ENCODE measurements at regions not wholly inside any gene's neighbourhood (a gene's known extent, or its start where the extent isn't known, plus 50 kb on each side); places are given as distances from the start of the nearest gene placed in this dataset.
A peak's percentile ranks its signal among the peaks of the same experiment; 100 is the strongest.

DNA sequence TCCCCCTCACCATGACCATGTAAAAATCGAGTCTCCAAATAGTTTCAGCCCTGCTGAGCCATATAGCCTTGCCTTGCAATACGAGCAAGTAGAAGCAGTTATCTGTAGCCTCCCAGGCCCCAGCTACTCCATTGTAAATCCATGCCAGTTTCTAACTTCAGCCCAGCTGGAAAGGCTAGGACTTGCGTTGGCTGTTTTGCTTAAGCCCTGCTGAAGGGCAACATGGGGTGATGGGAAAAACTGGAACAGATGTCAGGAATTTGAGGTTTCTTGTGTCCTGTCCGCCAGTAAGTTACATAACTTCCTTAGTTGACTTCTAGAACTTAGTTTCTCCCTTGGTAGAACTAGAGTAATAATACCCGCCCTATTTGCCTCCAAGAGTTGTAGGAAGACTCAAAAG lies 216.0 kb upstream of the SERP2 start:
- H3K4me3 ChIP-seq (ENCODE audit: low read length), result no peak overlapping the region
- H3K27ac ChIP-seq (ENCODE audit: low read length), result no peak overlapping the region
- 88% methylated on average over 1 of the region's 5 CpGs for WGBS (ENCODE audit: insufficient coverage)

DNA sequence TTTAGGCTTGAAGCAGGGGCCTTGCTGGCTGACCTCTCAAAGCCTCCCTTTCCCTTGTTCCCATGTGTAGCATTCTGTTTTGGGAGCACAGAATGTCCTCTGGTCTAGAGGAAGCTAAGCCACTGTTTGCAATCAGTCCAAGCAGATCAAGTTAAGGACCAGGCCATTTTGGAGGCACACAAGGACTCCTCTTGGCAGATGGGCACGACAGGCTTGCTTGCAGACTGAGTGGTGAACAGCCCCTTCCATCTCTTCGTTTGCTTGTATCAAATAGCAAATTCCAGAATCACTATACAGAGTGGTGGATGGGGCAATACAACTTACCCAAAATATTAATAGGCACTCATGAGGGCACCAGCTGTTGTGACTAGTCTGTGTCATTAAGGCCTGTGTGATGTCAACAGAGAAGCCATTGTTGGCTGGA lies 215.5 kb upstream of the SERP2 start:
- H3K4me3 ChIP-seq (ENCODE audit: low read length), result no peak overlapping the region
- no peaks in the 10 kb centered on the region for H3K36me3 ChIP-seq (ENCODE audit: control insufficient read depth, insufficient read depth, low read length)
- no CpG with 5 or more reads among the region's 2 CpGs for WGBS (ENCODE audit: insufficient coverage)
- H3K9me3 ChIP-seq (replicated peaks; ENCODE audit: control insufficient read depth, low read depth, low read length), result no peaks in the 10 kb centered on the region
- peaks cover 52% of the 10 kb centered on the region for H3K4me1 ChIP-seq (ENCODE audit: control insufficient read depth, insufficient read depth, low read length)
- peak; percentile 43 for DNase-seq
- H3K27me3 ChIP-seq (ENCODE audit: control insufficient read depth, insufficient read depth, low read length), result no peaks in the 10 kb centered on the region
- no peak overlapping the region for H3K27ac ChIP-seq (ENCODE audit: low read length)

More for the DNA sequence above, 216.0 kb upstream of the SERP2 start:
- H3K9me3 ChIP-seq (replicated peaks; ENCODE audit: control insufficient read depth, low read depth, low read length), result no peaks in the 10 kb centered on the region
- peak; percentile 37 for DNase-seq
- no peaks in the 10 kb centered on the region for H3K36me3 ChIP-seq (ENCODE audit: control insufficient read depth, insufficient read depth, low read length)
- H3K4me1 ChIP-seq (ENCODE audit: control insufficient read depth, insufficient read depth, low read length), result peaks cover 52% of the 10 kb centered on the region
- no peaks in the 10 kb centered on the region for H3K27me3 ChIP-seq (ENCODE audit: control insufficient read depth, insufficient read depth, low read length)

DNA sequence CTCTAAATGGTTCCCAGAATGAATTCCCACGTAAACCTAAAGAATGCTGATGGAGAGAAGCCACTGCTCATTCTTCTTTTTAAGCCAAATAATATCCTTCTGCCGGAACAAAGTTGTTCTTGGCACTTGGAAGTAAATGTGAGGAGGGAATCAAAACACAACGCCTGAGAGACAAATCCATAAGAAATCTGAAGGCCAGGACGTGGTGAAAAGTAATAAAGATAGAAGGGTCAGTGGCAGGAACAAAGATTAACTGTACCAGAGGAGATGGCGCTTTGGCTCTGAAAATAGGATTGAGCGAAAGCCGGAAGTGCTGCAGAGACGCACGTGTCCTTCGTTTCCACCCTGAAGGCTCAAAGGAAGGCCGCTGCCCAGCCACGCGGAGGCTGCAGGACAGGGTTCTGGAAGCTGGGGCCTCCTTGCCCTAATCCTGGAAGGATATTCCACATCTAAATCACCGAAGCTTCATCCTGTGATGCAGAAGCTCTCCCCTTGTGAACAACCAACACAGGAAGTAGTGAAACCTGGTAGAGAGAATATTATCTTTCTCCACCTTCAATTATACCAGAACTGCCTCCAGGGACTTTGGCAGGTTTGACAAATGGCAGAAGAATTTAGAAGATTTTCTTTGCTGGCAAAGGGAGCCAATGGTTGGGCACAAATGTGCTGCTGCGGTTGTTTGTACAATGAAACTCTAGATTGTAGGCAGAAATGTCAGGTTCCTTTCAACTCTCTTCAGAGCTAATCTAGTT lies 214.6 kb upstream of the SERP2 start:
- Histone ChIP-seq H3K27ac (ENCODE audit: low read length) (peak overlapping the region; percentile 29), H3K4me1 (ENCODE audit: control insufficient read depth, insufficient read depth, low read length) (peaks cover 52% of the 10 kb centered on the region), H3K4me3 (ENCODE audit: low read length) (no peak overlapping the region), H3K36me3 (ENCODE audit: control insufficient read depth, insufficient read depth, low read length) (no peaks in the 10 kb centered on the region), H3K9me3 (replicated peaks; ENCODE audit: control insufficient read depth, low read depth, low read length) (no peaks in the 10 kb centered on the region), H3K27me3 (ENCODE audit: control insufficient read depth, insufficient read depth, low read length) (no peaks in the 10 kb centered on the region)
- WGBS (ENCODE audit: insufficient coverage), result 56% methylated on average over 12 of the region's 15 CpGs
- DNase-seq, result peak; percentile 74

DNA sequence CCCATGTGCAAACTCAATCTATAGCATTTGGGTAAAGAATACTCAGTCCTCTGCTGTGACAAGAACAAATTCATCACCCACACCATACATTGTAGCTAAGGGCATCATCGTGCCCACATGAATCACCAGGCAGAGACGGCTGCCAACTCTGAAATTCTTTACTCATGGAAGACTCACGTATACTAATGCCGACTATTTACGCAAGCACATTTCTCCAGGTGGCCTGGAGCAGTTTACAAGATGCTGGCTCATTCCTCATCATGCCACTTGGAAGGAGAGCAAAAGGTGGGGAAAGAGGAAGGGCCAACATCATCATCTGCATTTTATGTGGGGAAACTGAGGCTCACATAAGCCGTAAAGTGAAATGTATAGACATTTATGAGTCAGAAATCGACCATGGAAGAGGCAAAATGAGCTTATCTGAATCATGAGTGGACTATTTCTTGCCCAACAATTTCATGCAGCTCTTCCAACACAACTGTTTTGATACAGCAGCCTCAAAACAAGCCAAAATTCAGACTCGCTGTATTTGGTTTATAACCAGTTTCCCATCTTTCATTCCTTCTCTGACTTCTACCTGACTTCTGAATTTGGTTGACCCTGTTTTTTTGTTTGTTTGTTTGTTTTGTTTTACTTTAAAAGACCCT lies 213.9 kb upstream of the SERP2 start:
- H3K27ac ChIP-seq (ENCODE audit: low read length), result no peak overlapping the region
- H3K4me1 ChIP-seq (ENCODE audit: control insufficient read depth, insufficient read depth, low read length), result peaks cover 52% of the 10 kb centered on the region
- no peaks in the 10 kb centered on the region for H3K27me3 ChIP-seq (ENCODE audit: control insufficient read depth, insufficient read depth, low read length)
- DNase-seq, result no peak
- H3K36me3 ChIP-seq (ENCODE audit: control insufficient read depth, insufficient read depth, low read length), result no peaks in the 10 kb centered on the region
- H3K4me3 ChIP-seq (ENCODE audit: low read length), result no peak overlapping the region
- WGBS (ENCODE audit: insufficient coverage), result 100% methylated on average over 1 of the region's 8 CpGs
- no peaks in the 10 kb centered on the region for H3K9me3 ChIP-seq (replicated peaks; ENCODE audit: control insufficient read depth, low read depth, low read length)

DNA sequence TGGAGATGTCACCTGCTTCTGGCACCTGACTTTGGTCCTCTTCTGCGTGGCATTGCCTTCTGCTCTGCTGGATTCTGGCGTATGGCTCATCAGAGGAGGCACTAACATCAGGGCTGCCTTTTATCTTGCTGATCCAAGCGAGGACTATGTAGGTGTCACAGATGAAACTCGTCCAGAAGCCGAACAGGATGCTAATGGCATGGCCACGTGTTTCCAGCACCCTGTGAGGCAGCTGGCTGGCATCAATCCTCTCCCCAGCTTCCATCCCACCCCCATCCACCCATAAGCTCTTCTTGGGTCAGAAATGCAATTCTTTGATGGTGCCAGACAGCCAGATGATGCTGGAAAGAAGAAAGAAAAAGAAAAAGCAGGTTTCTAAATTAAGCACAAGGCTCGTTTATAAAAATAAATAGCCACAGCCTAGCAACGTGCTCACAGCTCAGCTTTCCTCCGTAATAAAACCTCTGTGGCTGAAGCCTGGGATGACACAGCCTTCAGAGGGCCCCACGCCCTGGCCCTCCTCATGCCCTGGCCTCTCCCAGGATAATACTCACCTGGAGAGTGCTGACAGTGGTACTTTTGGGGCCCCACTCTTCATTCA lies 212.9 kb upstream of the SERP2 start:
- Histone ChIP-seq H3K27ac (ENCODE audit: low read length) (peak overlapping the region; percentile 40), H3K36me3 (ENCODE audit: control insufficient read depth, insufficient read depth, low read length) (no peaks in the 10 kb centered on the region), H3K9me3 (replicated peaks; ENCODE audit: control insufficient read depth, low read depth, low read length) (no peaks in the 10 kb centered on the region), H3K4me3 (ENCODE audit: low read length) (no peak overlapping the region), H3K27me3 (ENCODE audit: control insufficient read depth, insufficient read depth, low read length) (no peaks in the 10 kb centered on the region), H3K4me1 (ENCODE audit: control insufficient read depth, insufficient read depth, low read length) (peaks cover 46% of the 10 kb centered on the region)
- 61% methylated on average over 4 of the region's 10 CpGs for WGBS (ENCODE audit: insufficient coverage)
- peak; percentile 71 for DNase-seq

DNA sequence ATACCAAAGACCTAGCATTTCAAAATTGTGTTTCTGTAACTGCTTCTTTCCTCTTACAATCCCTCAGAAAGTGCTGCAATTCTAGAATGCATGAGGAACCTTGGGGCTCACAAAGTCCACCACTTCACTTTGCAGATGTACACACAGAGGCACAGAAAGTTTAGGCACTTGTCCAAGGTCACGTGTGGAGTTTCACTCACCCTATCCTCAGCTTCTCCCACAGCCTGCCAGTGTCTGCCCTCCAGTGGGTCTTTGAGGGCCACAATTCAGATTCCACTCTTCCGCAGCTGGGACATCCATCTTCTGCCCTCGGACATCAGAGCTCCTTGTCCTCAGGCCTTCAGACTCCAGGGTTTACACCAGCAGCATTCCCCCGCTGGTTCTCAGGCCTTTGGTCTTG lies 210.5 kb upstream of the SERP2 start:
- Histone ChIP-seq H3K9me3 (replicated peaks; ENCODE audit: control insufficient read depth, low read depth, low read length) (no peaks in the 10 kb centered on the region), H3K4me1 (ENCODE audit: control insufficient read depth, insufficient read depth, low read length) (peaks cover 25% of the 10 kb centered on the region), H3K36me3 (ENCODE audit: control insufficient read depth, insufficient read depth, low read length) (no peaks in the 10 kb centered on the region), H3K27me3 (ENCODE audit: control insufficient read depth, insufficient read depth, low read length) (no peaks in the 10 kb centered on the region), H3K27ac (ENCODE audit: low read length) (no peak overlapping the region), H3K4me3 (ENCODE audit: low read length) (no peak overlapping the region)
- 90% methylated on average over 4 of the region's 4 CpGs for WGBS (ENCODE audit: insufficient coverage)
- no peak for DNase-seq

DNA sequence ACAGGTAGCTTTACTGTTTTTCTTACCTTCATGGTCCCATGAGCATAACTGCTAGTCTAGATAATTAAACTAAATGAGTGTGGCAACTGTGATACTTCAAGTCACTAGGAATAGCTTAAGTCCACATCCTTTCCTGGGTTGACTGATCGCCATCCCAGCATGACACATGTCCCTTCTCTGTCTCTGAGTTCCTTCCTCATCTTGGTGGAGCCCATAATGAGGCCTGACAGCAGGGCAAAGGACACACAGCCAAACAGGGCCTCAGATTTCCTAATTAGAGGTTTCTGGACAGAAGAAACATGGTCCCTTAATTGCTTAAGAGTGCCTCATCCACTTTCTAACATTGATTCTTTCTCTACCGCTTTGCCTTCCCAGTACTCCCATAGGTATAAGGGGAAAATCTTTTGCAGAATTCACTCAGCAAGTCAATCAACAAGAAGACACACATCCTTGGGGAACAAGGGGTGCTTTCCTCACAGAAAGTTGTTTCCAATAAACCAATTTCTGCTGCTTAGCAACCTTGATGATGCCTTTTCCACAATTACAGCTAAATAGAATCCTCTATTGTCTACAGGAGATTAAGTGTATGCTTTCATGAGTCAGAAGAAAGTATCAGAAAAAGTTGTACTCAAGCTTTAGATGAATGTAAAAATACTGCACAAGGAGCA lies 208.3 kb upstream of the SERP2 start:
- H3K27me3 ChIP-seq (ENCODE audit: control insufficient read depth, insufficient read depth, low read length), result no peaks in the 10 kb centered on the region
- DNase-seq, result no peak
- WGBS (ENCODE audit: insufficient coverage), result no CpG with 5 or more reads among the region's 2 CpGs

DNA sequence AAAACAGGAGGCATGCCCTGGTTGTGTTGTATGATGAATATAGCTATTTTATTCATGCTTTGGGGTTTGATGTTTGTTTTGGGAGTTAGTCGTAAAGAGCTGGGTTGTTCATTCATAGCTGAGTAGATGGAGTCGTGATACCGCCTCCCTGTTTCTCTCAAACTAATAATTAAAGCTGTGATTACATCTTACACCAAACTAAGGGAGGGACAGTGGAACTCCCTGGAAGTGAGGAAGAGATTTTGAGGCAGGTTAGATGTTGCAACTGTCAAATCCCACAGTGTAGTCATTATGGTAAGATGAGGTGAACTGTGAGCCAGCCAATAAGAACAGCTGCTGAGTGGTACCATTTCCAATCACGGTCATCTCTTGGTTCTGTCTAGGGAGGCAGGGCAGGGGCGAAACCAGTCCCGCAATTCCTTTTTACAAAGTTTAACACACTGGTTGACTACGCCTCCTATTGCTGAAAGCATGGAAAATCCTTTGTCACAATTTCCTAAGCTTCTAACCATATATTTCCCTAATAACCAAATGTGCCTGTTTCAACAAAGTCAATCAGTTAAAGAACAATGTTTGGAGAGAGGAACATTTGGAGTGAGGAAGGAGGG lies 207.6 kb upstream of the SERP2 start:
- 60% methylated on average over 1 of the region's 7 CpGs for WGBS (ENCODE audit: insufficient coverage)
- Histone ChIP-seq H3K4me1 (ENCODE audit: control insufficient read depth, insufficient read depth, low read length) (peaks cover 5% of the 10 kb centered on the region), H3K9me3 (replicated peaks; ENCODE audit: control insufficient read depth, low read depth, low read length) (no peaks in the 10 kb centered on the region), H3K27me3 (ENCODE audit: control insufficient read depth, insufficient read depth, low read length) (no peaks in the 10 kb centered on the region), H3K36me3 (ENCODE audit: control insufficient read depth, insufficient read depth, low read length) (no peaks in the 10 kb centered on the region), H3K4me3 (ENCODE audit: low read length) (no peak overlapping the region), H3K27ac (ENCODE audit: low read length) (no peak overlapping the region)
- DNase-seq, result no peak

More for the DNA sequence above, 208.3 kb upstream of the SERP2 start:
- Histone ChIP-seq H3K4me3 (ENCODE audit: low read length) (no peak overlapping the region), H3K9me3 (replicated peaks; ENCODE audit: control insufficient read depth, low read depth, low read length) (no peaks in the 10 kb centered on the region), H3K4me1 (ENCODE audit: control insufficient read depth, insufficient read depth, low read length) (peaks cover 12% of the 10 kb centered on the region), H3K27ac (ENCODE audit: low read length) (no peak overlapping the region), H3K36me3 (ENCODE audit: control insufficient read depth, insufficient read depth, low read length) (no peaks in the 10 kb centered on the region)

DNA sequence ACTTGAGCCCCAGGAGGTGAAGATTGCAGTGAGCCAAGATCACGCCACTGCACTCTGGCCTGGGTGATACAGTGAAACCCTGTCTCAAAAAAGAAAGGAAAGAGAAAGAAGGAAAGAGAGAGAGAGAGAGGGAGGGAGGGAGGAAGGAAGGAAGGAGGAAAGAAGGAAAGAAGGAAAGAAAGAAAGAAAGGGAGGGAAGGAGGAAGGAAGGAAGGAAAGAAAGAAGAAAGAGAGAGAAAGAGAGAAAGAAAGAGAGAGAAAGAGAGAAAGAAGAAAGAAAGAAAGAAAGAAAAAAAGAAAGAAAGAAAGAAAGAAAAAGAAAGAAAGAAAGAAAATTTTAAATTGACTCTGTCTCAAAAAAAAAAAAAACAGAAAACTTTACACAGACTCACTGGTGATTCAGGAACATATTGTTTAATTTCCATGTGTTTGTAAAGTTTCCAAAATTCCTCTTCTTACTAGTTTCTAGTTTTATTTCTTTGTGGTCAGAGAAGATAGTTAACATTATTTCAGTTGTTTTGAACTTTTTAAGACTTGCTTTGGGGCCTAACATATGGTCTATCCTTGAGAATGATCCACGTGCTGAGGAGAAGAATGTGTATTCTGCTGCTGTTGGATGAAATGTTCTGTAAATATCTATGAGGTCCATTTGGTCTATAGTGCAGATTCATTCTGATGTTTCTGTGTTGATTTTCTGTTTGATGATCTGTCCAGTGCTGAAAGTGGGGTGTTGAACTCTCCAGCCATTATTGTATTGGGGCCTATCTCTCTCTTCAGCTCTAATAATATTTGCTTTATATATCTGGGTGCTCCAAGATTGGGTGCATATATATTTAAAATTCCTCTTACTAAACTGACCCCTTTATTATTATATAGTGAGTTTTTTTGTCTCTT lies 204.4 kb upstream of the SERP2 start:
- WGBS (ENCODE audit: insufficient coverage), result 70% methylated on average over 2 of the region's 2 CpGs
- no peak overlapping the region for H3K4me3 ChIP-seq (ENCODE audit: low read length)

More for the DNA sequence above, 204.4 kb upstream of the SERP2 start:
- Histone ChIP-seq H3K4me1 (ENCODE audit: control insufficient read depth, insufficient read depth, low read length) (no peaks in the 10 kb centered on the region), H3K36me3 (ENCODE audit: control insufficient read depth, insufficient read depth, low read length) (no peaks in the 10 kb centered on the region), H3K27ac (ENCODE audit: low read length) (no peak overlapping the region), H3K9me3 (replicated peaks; ENCODE audit: control insufficient read depth, low read depth, low read length) (no peaks in the 10 kb centered on the region), H3K27me3 (ENCODE audit: control insufficient read depth, insufficient read depth, low read length) (no peaks in the 10 kb centered on the region)
- no peak for DNase-seq
